ENCODE measurements at regions not wholly inside any gene's neighbourhood (a gene's known extent, or its start where the extent isn't known, plus 50 kb on each side); places are given as distances from the start of the nearest gene placed in this dataset.

GRCh38 chrX:69255441-69256290 is 90.4 kb upstream of the PJA1 start:
- no peaks in the 10 kb centered on the region for H3K9me3 ChIP-seq (ENCODE audit: control insufficient read depth, insufficient read depth, low read depth, low read length)
- H3K4me1 ChIP-seq (ENCODE audit: control insufficient read depth, insufficient read depth, low read length): peaks cover 14% of the 10 kb centered on the region; the same call in 1 of the 2 replicates
- no peaks in the 10 kb centered on the region for H3K36me3 ChIP-seq (ENCODE audit: control insufficient read depth, insufficient read depth, low read length)
- no peak overlapping the region for H3K27ac ChIP-seq (ENCODE audit: low read depth, low read length)
- no peak overlapping the region for H3K9ac ChIP-seq (ENCODE audit: low read length)
- peaks cover 72% of the 10 kb centered on the region for H3K27me3 ChIP-seq (ENCODE audit: control insufficient read depth, insufficient read depth, low read length)
- H3K4me3 ChIP-seq (ENCODE audit: low read depth, low read length): no peak overlapping the region

DNA sequence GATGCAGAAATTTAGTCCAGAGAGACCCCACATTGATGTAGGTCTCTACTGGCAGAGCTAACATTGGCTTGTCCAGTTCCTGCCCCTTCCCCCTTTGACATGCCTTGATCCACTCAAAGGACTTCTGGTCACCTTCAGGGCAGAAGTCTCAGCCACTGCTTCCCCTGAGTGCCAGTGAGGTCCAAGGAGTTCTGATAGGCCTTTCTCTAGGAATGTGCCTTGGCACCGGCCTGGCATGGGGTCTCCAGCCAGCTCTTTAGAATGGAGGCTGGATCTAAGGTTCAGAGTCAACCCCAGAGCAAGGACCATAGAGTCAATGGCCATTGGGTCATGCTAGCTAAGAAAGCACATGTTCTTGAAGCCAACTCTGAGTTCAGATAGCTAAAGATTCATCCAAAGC is 88.6 kb upstream of the PJA1 start:
- no peak overlapping the region for H3K4me3 ChIP-seq (ENCODE audit: low read depth, low read length)
- no peaks in the 10 kb centered on the region for H3K9me3 ChIP-seq (ENCODE audit: control insufficient read depth, insufficient read depth, low read depth, low read length)
- H3K9ac ChIP-seq (ENCODE audit: low read length): no peak overlapping the region
- H3K36me3 ChIP-seq (ENCODE audit: control insufficient read depth, insufficient read depth, low read length): no peaks in the 10 kb centered on the region
- H3K4me1 ChIP-seq (ENCODE audit: control insufficient read depth, insufficient read depth, low read length): peaks cover 14% of the 10 kb centered on the region; the same call in 1 of the 2 replicates
- peaks cover 54% of the 10 kb centered on the region for H3K27me3 ChIP-seq (ENCODE audit: control insufficient read depth, insufficient read depth, low read length)
- H3K27ac ChIP-seq (ENCODE audit: low read depth, low read length): no peak overlapping the region

DNA sequence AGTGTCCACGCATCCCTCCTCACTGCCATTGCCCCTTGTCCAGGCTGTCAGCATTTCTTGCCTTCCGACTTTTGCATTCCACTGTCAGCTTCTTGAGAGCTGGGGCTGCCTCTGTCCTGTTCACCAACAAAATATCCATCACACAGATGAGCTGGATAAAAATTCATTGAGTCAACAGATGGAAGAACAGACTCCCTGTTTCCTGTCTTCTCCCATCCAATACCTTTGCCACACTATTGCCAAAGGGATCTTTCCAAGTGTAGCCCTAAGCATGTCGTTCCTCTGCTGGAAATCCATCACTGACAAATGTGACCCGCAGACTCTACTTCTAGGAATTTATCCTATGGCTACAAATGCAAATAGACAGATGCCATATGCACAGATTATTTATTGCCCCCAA is 78.0 kb upstream of the PJA1 start:
- Histone ChIP-seq H3K36me3 (ENCODE audit: control insufficient read depth, insufficient read depth, low read length) (no peaks in the 10 kb centered on the region), H3K4me1 (ENCODE audit: control insufficient read depth, insufficient read depth, low read length) (no peaks in the 10 kb centered on the region), H3K9me3 (ENCODE audit: control insufficient read depth, insufficient read depth, low read depth, low read length) (no peaks in the 10 kb centered on the region), H3K9ac (ENCODE audit: low read length) (no peak overlapping the region), H3K27ac (ENCODE audit: low read depth, low read length) (no peak overlapping the region), H3K4me3 (ENCODE audit: low read depth, low read length) (no peak overlapping the region), H3K27me3 (ENCODE audit: control insufficient read depth, insufficient read depth, low read length) (peaks cover 53% of the 10 kb centered on the region)

GRCh38 chrX:69238887-69239231 is 73.6 kb upstream of the PJA1 start:
- Histone ChIP-seq H3K27ac (ENCODE audit: low read depth, low read length) (no peak overlapping the region), H3K36me3 (ENCODE audit: control insufficient read depth, insufficient read depth, low read length) (no peaks in the 10 kb centered on the region), H3K4me3 (ENCODE audit: low read depth, low read length) (no peak overlapping the region), H3K4me1 (ENCODE audit: control insufficient read depth, insufficient read depth, low read length) (no peaks in the 10 kb centered on the region), H3K9me3 (ENCODE audit: control insufficient read depth, insufficient read depth, low read depth, low read length) (peaks cover 2% of the 10 kb centered on the region; the same call in 1 of the 2 replicates), H3K27me3 (ENCODE audit: control insufficient read depth, insufficient read depth, low read length) (peaks cover 48% of the 10 kb centered on the region), H3K9ac (ENCODE audit: low read length) (no peak overlapping the region)

DNA sequence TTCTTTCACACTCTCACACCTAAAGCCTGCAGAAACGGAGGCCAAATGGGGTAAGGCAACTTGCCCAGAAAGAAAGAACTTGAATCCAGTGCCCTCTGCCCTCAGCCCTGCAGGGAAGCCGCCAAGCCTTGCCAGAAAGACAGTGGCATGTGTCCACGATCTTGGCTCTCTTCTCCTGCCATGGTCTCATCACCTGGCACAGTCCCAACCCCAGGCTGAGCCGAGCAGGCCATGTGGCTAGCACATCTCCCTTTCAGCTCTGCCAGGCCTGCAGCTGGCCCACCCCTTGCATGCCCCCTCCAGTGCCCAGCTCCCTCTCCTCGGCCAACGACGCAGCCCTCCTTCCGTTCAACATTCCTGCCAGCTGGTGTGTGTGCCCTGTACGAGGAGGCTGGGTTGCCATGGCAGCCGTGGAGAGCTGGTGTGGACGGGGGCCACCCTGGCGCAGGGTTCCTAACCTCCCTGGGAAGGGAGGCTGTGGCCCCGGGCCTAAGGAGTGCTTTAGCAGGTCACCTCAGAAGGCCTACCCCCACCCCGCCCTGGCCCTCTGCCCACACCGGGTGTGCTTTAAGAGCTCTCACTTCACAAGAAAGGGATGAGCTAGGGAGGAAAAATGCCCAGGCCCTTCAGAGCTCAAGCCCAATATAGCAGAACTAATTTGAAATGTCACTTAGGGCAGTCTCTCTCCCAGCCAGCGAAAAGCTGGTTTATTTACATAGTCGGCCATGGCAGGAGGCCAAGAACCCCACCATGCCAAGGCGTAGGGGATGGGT is 73.0 kb upstream of the PJA1 start:
- Histone ChIP-seq H3K36me3 (ENCODE audit: control insufficient read depth, insufficient read depth, low read length) (no peaks in the 10 kb centered on the region), H3K27me3 (ENCODE audit: control insufficient read depth, insufficient read depth, low read length) (peaks cover 45% of the 10 kb centered on the region), H3K4me3 (ENCODE audit: low read depth, low read length) (no peak overlapping the region), H3K4me1 (ENCODE audit: control insufficient read depth, insufficient read depth, low read length) (no peaks in the 10 kb centered on the region), H3K9ac (ENCODE audit: low read length) (no peak overlapping the region), H3K27ac (ENCODE audit: low read depth, low read length) (no peak overlapping the region), H3K9me3 (ENCODE audit: control insufficient read depth, insufficient read depth, low read depth, low read length) (peaks cover 2% of the 10 kb centered on the region; the same call in 1 of the 2 replicates)

GRCh38 chrX:69237236-69237635 is 72.0 kb upstream of the PJA1 start:
- Histone ChIP-seq H3K27ac (ENCODE audit: low read depth, low read length) (no peak overlapping the region), H3K9me3 (ENCODE audit: control insufficient read depth, insufficient read depth, low read depth, low read length) (peaks cover 2% of the 10 kb centered on the region; the same call in 1 of the 2 replicates), H3K36me3 (ENCODE audit: control insufficient read depth, insufficient read depth, low read length) (no peaks in the 10 kb centered on the region), H3K9ac (ENCODE audit: low read length) (no peak overlapping the region), H3K27me3 (ENCODE audit: control insufficient read depth, insufficient read depth, low read length) (peaks cover 43% of the 10 kb centered on the region), H3K4me3 (ENCODE audit: low read depth, low read length) (no peak overlapping the region), H3K4me1 (ENCODE audit: control insufficient read depth, insufficient read depth, low read length) (no peaks in the 10 kb centered on the region)

- H3K27me3 ChIP-seq (ENCODE audit: control insufficient read depth, insufficient read depth, low read length): peaks cover 43% of the 10 kb centered on the region
- no peaks in the 10 kb centered on the region for H3K4me1 ChIP-seq (ENCODE audit: control insufficient read depth, insufficient read depth, low read length)
- H3K9me3 ChIP-seq (ENCODE audit: control insufficient read depth, insufficient read depth, low read depth, low read length): peaks cover 2% of the 10 kb centered on the region; the same call in 1 of the 2 replicates
Observed at GRCh38 chrX:69236641-69237040, 71.4 kb upstream of the PJA1 start.

DNA sequence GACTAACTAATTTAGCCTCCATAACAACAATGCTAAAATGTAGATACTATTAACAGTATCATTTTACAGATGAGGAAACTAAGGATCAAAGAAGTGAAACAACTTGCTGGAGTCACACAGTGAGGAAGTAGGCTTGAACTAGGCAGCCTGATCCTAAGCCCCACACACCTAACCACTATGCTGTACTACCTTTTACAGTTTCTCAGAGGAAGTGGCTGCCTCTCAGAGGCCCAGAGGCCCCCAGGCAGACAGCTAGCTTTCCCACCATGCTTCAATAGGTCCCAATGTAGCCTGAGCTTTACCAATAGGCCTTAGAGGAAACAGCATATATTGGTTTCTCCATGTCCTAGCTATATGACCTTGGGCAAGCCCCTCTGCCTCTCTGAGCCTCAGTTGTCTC is 69.4 kb upstream of the PJA1 start:
- no peak overlapping the region for H3K27ac ChIP-seq (ENCODE audit: low read depth, low read length)
- H3K9ac ChIP-seq (ENCODE audit: low read length): no peak overlapping the region
- no peaks in the 10 kb centered on the region for H3K4me1 ChIP-seq (ENCODE audit: control insufficient read depth, insufficient read depth, low read length)
- H3K27me3 ChIP-seq (ENCODE audit: control insufficient read depth, insufficient read depth, low read length): peaks cover 46% of the 10 kb centered on the region
- H3K9me3 ChIP-seq (ENCODE audit: control insufficient read depth, insufficient read depth, low read depth, low read length): peaks cover 2% of the 10 kb centered on the region; the same call in 1 of the 2 replicates
- no peaks in the 10 kb centered on the region for H3K36me3 ChIP-seq (ENCODE audit: control insufficient read depth, insufficient read depth, low read length)
- no peak overlapping the region for H3K4me3 ChIP-seq (ENCODE audit: low read depth, low read length)

More at GRCh38 chrX:69236641-69237040, 71.4 kb upstream of the PJA1 start:
- no peaks in the 10 kb centered on the region for H3K36me3 ChIP-seq (ENCODE audit: control insufficient read depth, insufficient read depth, low read length)
- no peak overlapping the region for H3K4me3 ChIP-seq (ENCODE audit: low read depth, low read length)
- H3K27ac ChIP-seq (ENCODE audit: low read depth, low read length): no peak overlapping the region
- H3K9ac ChIP-seq (ENCODE audit: low read length): no peak overlapping the region

DNA sequence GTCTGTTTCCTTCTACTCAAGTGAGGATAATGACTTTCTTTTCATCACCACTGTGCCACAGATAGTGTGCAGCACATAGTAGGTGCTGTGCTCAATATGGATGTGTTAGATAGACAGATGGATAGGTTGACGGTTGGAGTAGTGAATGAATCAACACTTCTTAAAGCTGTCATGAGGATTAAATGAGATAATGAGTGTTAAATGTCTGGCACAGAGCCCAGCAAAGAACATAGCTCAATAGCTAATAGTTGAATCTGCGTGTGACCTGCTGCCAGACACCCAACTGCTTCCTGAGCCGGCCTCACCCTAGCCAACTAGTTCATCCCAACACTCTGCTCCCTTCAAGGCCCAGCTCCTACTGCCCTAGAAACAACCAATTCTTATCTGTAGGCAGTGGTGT is 67.7 kb upstream of the PJA1 start:
- Histone ChIP-seq H3K36me3 (ENCODE audit: control insufficient read depth, insufficient read depth, low read length) (no peaks in the 10 kb centered on the region), H3K27me3 (ENCODE audit: control insufficient read depth, insufficient read depth, low read length) (peaks cover 62% of the 10 kb centered on the region), H3K9ac (ENCODE audit: low read length) (no peak overlapping the region), H3K27ac (ENCODE audit: low read depth, low read length) (no peak overlapping the region), H3K4me3 (ENCODE audit: low read depth, low read length) (no peak overlapping the region), H3K9me3 (ENCODE audit: control insufficient read depth, insufficient read depth, low read depth, low read length) (peaks cover 2% of the 10 kb centered on the region; the same call in 1 of the 2 replicates), H3K4me1 (ENCODE audit: control insufficient read depth, insufficient read depth, low read length) (no peaks in the 10 kb centered on the region)

DNA sequence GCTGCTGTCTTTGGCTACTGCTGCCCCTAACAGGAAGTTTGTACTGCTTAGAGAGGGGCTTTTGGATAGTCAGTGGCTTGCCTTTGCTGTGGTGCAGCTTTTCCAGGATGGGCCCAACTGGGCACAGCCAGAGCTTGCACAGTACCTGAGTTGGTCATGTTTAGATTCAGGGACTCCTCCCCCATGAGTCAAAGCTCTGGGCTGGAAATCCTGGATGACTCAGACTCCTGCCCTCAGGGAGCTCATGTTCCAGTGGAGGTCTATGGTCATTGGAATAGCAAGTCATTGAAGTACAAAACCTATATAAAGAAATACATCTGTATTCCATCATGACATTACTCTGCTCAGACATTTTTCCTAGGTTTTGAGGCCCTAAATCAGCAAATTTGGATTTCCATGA is 66.7 kb upstream of the PJA1 start:
- Histone ChIP-seq H3K9ac (ENCODE audit: low read length) (no peak overlapping the region), H3K9me3 (ENCODE audit: control insufficient read depth, insufficient read depth, low read depth, low read length) (peaks cover 2% of the 10 kb centered on the region; the same call in 1 of the 2 replicates), H3K27ac (ENCODE audit: low read depth, low read length) (no peak overlapping the region), H3K4me1 (ENCODE audit: control insufficient read depth, insufficient read depth, low read length) (no peaks in the 10 kb centered on the region), H3K4me3 (ENCODE audit: low read depth, low read length) (no peak overlapping the region), H3K36me3 (ENCODE audit: control insufficient read depth, insufficient read depth, low read length) (no peaks in the 10 kb centered on the region), H3K27me3 (ENCODE audit: control insufficient read depth, insufficient read depth, low read length) (peaks cover 72% of the 10 kb centered on the region)

- Histone ChIP-seq H3K9ac (ENCODE audit: low read length) (no peak overlapping the region), H3K9me3 (ENCODE audit: control insufficient read depth, insufficient read depth, low read depth, low read length) (no peaks in the 10 kb centered on the region; the same call in 1 of the 2 replicates), H3K27ac (ENCODE audit: low read depth, low read length) (no peak overlapping the region), H3K36me3 (ENCODE audit: control insufficient read depth, insufficient read depth, low read length) (no peaks in the 10 kb centered on the region), H3K4me1 (ENCODE audit: control insufficient read depth, insufficient read depth, low read length) (no peaks in the 10 kb centered on the region), H3K27me3 (ENCODE audit: control insufficient read depth, insufficient read depth, low read length) (peaks cover 85% of the 10 kb centered on the region), H3K4me3 (ENCODE audit: low read depth, low read length) (no peak overlapping the region)
Observed at GRCh38 chrX:69229436-69229835, 64.2 kb upstream of the PJA1 start.
